ENCODE measurements at regions not wholly inside any gene's neighbourhood (a gene's known extent, or its start where the extent isn't known, plus 50 kb on each side); places are given as distances from the start of the nearest gene placed in this dataset.

DNA sequence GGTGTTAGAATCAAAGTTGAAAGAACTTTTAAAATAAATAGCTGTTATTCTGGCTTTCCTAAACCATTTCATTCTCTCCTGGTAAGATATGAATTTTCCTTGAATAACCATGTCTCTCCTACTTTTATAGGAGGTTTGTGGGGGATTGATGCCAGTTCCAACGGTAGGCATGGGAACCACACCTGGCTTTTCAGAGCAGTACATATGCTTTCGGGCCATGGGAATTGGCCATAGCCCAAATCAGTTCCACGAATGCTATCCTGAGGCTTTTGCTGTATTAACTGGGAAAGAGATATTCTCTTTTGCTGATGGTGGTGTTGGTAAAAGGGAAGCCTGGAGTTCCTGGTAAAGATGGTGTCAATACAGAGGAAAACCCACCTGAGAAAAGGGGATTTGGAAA lies 396.2 kb upstream of the ZNF385D start:
- TF ChIP-seq POLR2A (IDR thresholded peaks at IDR 0.05; ENCODE audit: low read length) (no peak), GATA1 (IDR thresholded peaks at IDR 0.05; ENCODE audit: low read depth, low read length) (no peak)

Data from erythroblast (primary cell).